K562 (cell line): ENCODE measurements at regions not wholly inside any gene's neighbourhood (a gene's known extent, or its start where the extent isn't known, plus 50 kb on each side); places are given as distances from the start of the nearest gene placed in this dataset.

Source experiments
- ATAC-seq: fragments of 200-7000 bp; cut with Tn5 transposase; 3 replicates; pipeline ENCODE4 v1.9.1; 2020; ENCODE audit warnings: moderate library complexity
- BruUV-seq: library from RNA; stranded (reverse); fragments of 400-500 nt; replicated peaks from 2 replicates; lab custom pipeline; 2021; lab: Mats Ljungman, UMichigan
- CTCF ChIA-PET: fragments of 300-600 bp; formaldehyde crosslinking; extraction: SDS; loops from one replicate; lab custom pipeline; 2021; ENCODE audit warnings: low intra/inter-chr PET ratio; lab: Yijun Ruan, JAX
- POLR2A ChIA-PET: fragments of 300-600, 350-650 bp; sonication (Branson Sonifier 250); formaldehyde crosslinking; extraction: SDS; loops from one replicate; lab custom pipeline; 2021; ENCODE audit warnings: antibody characterized with exemption, inconsistent platforms; lab: Yijun Ruan, JAX
- DNase-seq, 4 experiments: peaks; one replicate each; pipeline versions ENCODE4 v3.0.0 to v3.0.0-alpha.2; 2011 to 2018; ENCODE audit warnings: low spot score in 3 of 4, mixed read lengths in 3 of 4; ENCODE audit errors: extremely low read depth in 1 of 4
- FAIRE-seq: peaks from 2 replicates; lab custom pipeline; 2011; peaks lifted over from hg19 to GRCh38; lab: Jason Lieb, UNC
- H2AFZ ChIP-seq: 2 replicates; pipeline ENCODE4 v1.6.0; 2011; ENCODE audit warnings: low read depth, low read length, control low read depth, inconsistent platforms
- H3K27ac ChIP-seq: fragments of 200-600 bp; 3 replicates; pipeline ENCODE4 v1.8.0; 2011; ENCODE audit warnings: low read depth, mild to moderate bottlenecking, control low read depth, inconsistent platforms, low read length, moderate library complexity, mixed read lengths; ENCODE audit errors: extremely low read depth
- H3K27me3 ChIP-seq, 2 experiments: fragments of 300-600 bp in 1 of 2; 2 replicates in 1 of 2; 3 replicates in 1 of 2; pipeline versions ENCODE4 v1.6.0 to v1.8.0; 2011; ENCODE audit warnings: inconsistent platforms in 2 of 2, low read length in 2 of 2, mild to moderate bottlenecking in 1 of 2, mixed read lengths in 1 of 2, moderate library complexity in 1 of 2; ENCODE audit not compliant: control insufficient read depth in 2 of 2, insufficient read depth in 2 of 2
- H3K36me3 ChIP-seq: fragments of 300-600 bp; 3 replicates; pipeline ENCODE4 v1.8.0; 2011; ENCODE audit warnings: mild to moderate bottlenecking, low read length, inconsistent platforms; ENCODE audit not compliant: control insufficient read depth, insufficient read depth
- H3K4me1 ChIP-seq, 2 experiments: fragments of 200-600 bp in 1 of 2; replicated peaks in 1 of 2; 2 replicates in 1 of 2; 3 replicates in 1 of 2; pipeline versions ENCODE4 v1.5.1 to v1.8.0; 2011; ENCODE audit warnings: inconsistent platforms in 2 of 2, low read length in 2 of 2, mild to moderate bottlenecking in 1 of 2, mixed read lengths in 1 of 2, moderate library complexity in 1 of 2; ENCODE audit not compliant: control insufficient read depth in 2 of 2, insufficient read depth in 2 of 2
- H3K4me2 ChIP-seq: 2 replicates; pipeline ENCODE4 v1.6.1; 2011; ENCODE audit warnings: low read length, control low read depth, inconsistent platforms, mixed read lengths; ENCODE audit not compliant: insufficient read depth
- H3K4me3 ChIP-seq: fragments of 200-600 bp; sonication (generic), shearing (Covaris generic); 2 replicates; pipeline ENCODE4 v1.5.1; 2016; ENCODE audit warnings: control low read depth, inconsistent platforms
- H3K79me2 ChIP-seq: fragments of 200-600 bp; 3 replicates; pipeline ENCODE4 v1.8.0; 2011; ENCODE audit warnings: low read length, inconsistent platforms; ENCODE audit not compliant: control insufficient read depth, insufficient read depth
- H3K9ac ChIP-seq, 2 experiments: 2 replicates each; pipeline versions ENCODE4 v1.6.0 to v1.6.1; 2011; ENCODE audit warnings: low read depth in 2 of 2, low read length in 2 of 2, control low read depth in 1 of 2, inconsistent platforms in 1 of 2, mild to moderate bottlenecking in 1 of 2, mixed read lengths in 1 of 2; ENCODE audit not compliant: insufficient read depth in 1 of 2
- H3K9me1 ChIP-seq: one replicate; pipeline ENCODE4 v1.6.0; 2011; ENCODE audit warnings: inconsistent platforms, mild to moderate bottlenecking, low read length, moderate library complexity; ENCODE audit not compliant: control insufficient read depth, insufficient read depth
- H3K9me3 ChIP-seq: replicated peaks from 2 replicates; pipeline ENCODE4 v1.5.1; 2011; ENCODE audit warnings: low read depth, low read length, inconsistent platforms; ENCODE audit not compliant: control insufficient read depth, insufficient read depth
- H4K20me1 ChIP-seq: replicated peaks from 2 replicates; pipeline ENCODE4 v1.6.1; 2011; ENCODE audit warnings: low read length, inconsistent platforms, mixed read lengths; ENCODE audit not compliant: control insufficient read depth, insufficient read depth
- CEBPB ChIP-seq: fragments of 450-650 bp; IDR thresholded peaks from 2 replicates; pipeline ENCODE4 v1.6.1; 2016; ENCODE audit warnings: missing genetic modification characterization, missing compliant biosample characterization
- MCM3 ChIP-seq: fragments of 450-650 bp; IDR thresholded peaks from 2 replicates; pipeline ENCODE4 v1.6.1; 2016
- PTRF ChIP-seq: fragments of 450-650 bp; IDR thresholded peaks from 2 replicates; pipeline ENCODE4 v1.6.1; 2016; ENCODE audit warnings: mild to moderate bottlenecking, missing genetic modification characterization, missing compliant biosample characterization
- RB1 ChIP-seq: fragments of 450-650 bp; IDR thresholded peaks from 2 replicates; pipeline ENCODE4 v1.6.1; 2017; ENCODE audit warnings: low read depth, mild to moderate bottlenecking
- RBFOX2 ChIP-seq: fragments of 200-400 bp; formaldehyde crosslinking; IDR thresholded peaks from 2 replicates; pipeline ENCODE4 v1.6.1; 2017; ENCODE audit warnings: low read depth, mild to moderate bottlenecking, low read length, moderate library complexity
- RBM15 ChIP-seq: fragments of 200-400 bp; formaldehyde crosslinking; IDR thresholded peaks from 2 replicates; pipeline ENCODE4 v1.6.1; 2018; ENCODE audit warnings: mild to moderate bottlenecking, low read length, moderate library complexity; ENCODE audit not compliant: insufficient read depth
- SMARCE1 ChIP-seq: fragments of 450-650 bp; IDR thresholded peaks from 2 replicates; pipeline ENCODE4 v1.7.1; 2016; ENCODE audit warnings: mild to moderate bottlenecking
- XRCC3 ChIP-seq: fragments of 450-650 bp; IDR thresholded peaks from 2 replicates; pipeline ENCODE4 v1.6.1; 2017; ENCODE audit warnings: mild to moderate bottlenecking, moderate library complexity
- ZNF551 ChIP-seq: fragments of 250-450 bp; sonication (Bioruptor Pico); IDR thresholded peaks from 2 replicates; pipeline ENCODE4 v1.5.0; 2021; ENCODE audit warnings: mild to moderate bottlenecking, moderate library complexity
- ZNF717 ChIP-seq: fragments of 250-450 bp; sonication (Bioruptor Pico); IDR thresholded peaks from 2 replicates; pipeline ENCODE4 v1.5.0; 2021
- WGBS: fragments of 100-300 bp; shearing (Covaris generic); methylation state at CpG from one replicate; pipeline ENCODE4 v1.1.6; 2016; ENCODE audit warnings: low coverage, mixed read lengths; ENCODE audit not compliant: insufficient coverage; ENCODE audit errors: missing lambda C conversion rate; 5-methylcytosine and 5-hydroxymethylcytosine counted together
- in situ Hi-C: fragments of 300-500 bp; cut with MboI; formaldehyde crosslinking; loops from 4 replicates; pipeline ENCODE4 v1.15.0; 2018; ENCODE audit warnings: inconsistent platforms, mixed read lengths
- intact Hi-C: fragments of 100-400 bp; cut with micrococcal nuclease; formaldehyde crosslinking; loops from 2 replicates; pipeline ENCODE4 v1.14.2; 2022
- TF ChIP-seq, protein P1 (sequence below): fragments of 250-450 bp; sonication (Bioruptor Pico); IDR thresholded peaks from 2 replicates; pipeline ENCODE4 v1.4.0; 2020
- TF ChIP-seq, protein P2 (sequence below): fragments of 450-650 bp; conservative IDR thresholded peaks from 2 replicates; pipeline ENCODE4 v1.6.1; 2016; ENCODE audit warnings: missing genetic modification characterization, low read depth, mild to moderate bottlenecking, control low read depth, missing compliant biosample characterization
- TF ChIP-seq, protein P3 (sequence below), 2 experiments: fragments of 450-650 bp; conservative IDR thresholded peaks; 2 replicates each; pipeline ENCODE4 v1.6.1; 2017; ENCODE audit warnings: mild to moderate bottlenecking in 2 of 2, moderate library complexity in 2 of 2

DNA sequence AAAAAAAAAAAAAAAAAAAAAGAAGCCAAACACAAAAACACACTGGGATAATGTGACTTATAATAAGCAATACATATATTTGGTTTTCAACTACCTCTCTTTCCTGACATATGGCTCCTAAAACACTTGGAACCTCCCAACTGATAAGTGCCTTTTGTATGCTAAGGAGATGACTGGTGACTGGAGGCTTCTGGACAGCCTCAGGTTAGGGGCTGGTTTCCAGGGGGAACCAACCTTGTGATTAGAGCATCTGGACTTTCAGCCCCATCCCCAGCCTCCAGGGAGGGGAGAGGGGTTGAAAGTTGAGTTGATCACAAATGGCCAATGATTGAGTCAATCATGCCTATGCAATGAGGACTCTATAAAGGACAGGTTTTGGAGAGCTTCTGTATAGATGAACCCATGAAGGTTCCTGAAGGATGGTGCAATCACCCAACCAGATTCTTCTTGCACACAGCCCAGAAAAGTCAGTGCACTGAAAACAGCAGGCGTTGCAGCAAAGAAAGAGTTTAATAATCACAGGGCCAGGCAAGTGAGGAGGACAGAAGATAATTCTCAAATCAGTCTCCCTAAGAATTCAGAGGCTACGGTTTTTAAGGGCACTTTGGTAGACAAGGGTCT, 276.7 kb downstream of the AUH start:
- H2AFZ ChIP-seq: no peak overlapping the region
- no peak overlapping the region for H3K4me3 ChIP-seq
- no TSS peak for BruUV-seq
- no peaks in the 10 kb centered on the region; a peak in 1 of 5 replicates for H3K4me1 ChIP-seq
- H3K79me2 ChIP-seq: no peaks in the 10 kb centered on the region
- no peak overlapping the region for H3K27ac ChIP-seq
- no peak for DNase-seq
- in situ Hi-C loops: no loop called here
- H3K4me2 ChIP-seq: no peak overlapping the region
- ATAC-seq: no peak
- intact Hi-C loops: no loop called here
- H3K9me3 ChIP-seq: no peaks in the 10 kb centered on the region
- ChIA-PET CTCF (no interaction called here), POLR2A (no interaction called here)
- H3K9me1 ChIP-seq: no peaks in the 10 kb centered on the region
- no peak for FAIRE-seq
- TF ChIP-seq, protein P1, sequence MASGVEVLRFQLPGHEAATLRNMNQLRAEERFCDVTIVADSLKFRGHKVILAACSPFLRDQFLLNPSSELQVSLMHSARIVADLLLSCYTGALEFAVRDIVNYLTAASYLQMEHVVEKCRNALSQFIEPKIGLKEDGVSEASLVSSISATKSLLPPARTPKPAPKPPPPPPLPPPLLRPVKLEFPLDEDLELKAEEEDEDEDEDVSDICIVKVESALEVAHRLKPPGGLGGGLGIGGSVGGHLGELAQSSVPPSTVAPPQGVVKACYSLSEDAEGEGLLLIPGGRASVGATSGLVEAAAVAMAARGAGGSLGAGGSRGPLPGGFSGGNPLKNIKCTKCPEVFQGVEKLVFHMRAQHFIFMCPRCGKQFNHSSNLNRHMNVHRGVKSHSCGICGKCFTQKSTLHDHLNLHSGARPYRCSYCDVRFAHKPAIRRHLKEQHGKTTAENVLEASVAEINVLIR (CRISPR knock-in tag): no peak
- no peak for TF ChIP-seq MCM3
- no peak for TF ChIP-seq SMARCE1
- TF ChIP-seq ZNF551 (CRISPR knock-in tag): no peak
- TF ChIP-seq, protein P2, sequence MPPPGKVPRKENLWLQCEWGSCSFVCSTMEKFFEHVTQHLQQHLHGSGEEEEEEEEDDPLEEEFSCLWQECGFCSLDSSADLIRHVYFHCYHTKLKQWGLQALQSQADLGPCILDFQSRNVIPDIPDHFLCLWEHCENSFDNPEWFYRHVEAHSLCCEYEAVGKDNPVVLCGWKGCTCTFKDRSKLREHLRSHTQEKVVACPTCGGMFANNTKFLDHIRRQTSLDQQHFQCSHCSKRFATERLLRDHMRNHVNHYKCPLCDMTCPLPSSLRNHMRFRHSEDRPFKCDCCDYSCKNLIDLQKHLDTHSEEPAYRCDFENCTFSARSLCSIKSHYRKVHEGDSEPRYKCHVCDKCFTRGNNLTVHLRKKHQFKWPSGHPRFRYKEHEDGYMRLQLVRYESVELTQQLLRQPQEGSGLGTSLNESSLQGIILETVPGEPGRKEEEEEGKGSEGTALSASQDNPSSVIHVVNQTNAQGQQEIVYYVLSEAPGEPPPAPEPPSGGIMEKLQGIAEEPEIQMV (tag): no peak
- TF ChIP-seq ZNF717 (CRISPR knock-in tag): no peak
- TF ChIP-seq, protein P3, sequence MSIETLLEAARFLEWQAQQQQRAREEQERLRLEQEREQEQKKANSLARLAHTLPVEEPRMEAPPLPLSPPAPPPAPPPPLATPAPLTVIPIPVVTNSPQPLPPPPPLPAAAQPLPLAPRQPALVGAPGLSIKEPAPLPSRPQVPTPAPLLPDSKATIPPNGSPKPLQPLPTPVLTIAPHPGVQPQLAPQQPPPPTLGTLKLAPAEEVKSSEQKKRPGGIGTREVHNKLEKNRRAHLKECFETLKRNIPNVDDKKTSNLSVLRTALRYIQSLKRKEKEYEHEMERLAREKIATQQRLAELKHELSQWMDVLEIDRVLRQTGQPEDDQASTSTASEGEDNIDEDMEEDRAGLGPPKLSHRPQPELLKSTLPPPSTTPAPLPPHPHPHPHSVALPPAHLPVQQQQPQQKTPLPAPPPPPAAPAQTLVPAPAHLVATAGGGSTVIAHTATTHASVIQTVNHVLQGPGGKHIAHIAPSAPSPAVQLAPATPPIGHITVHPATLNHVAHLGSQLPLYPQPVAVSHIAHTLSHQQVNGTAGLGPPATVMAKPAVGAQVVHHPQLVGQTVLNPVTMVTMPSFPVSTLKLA (conservative IDR thresholded peaks at IDR 0.05): no peak
- TF ChIP-seq RB1: no peak
- no peak for TF ChIP-seq XRCC3
- TF ChIP-seq RBFOX2: no peak
- no peak for TF ChIP-seq PTRF (tag)
- TF ChIP-seq RBM15: no peak
- no peak for TF ChIP-seq CEBPB (tag)
- H4K20me1 ChIP-seq: no peaks in the 10 kb centered on the region
- no peaks in the 10 kb centered on the region for H3K36me3 ChIP-seq
- H3K9ac ChIP-seq: no peak overlapping the region
- WGBS: 0% methylated on average over 2 of the region's 2 CpGs
- peaks cover 3 to 11% of the 10 kb centered on the region in 2 experiments; a peak in 3 of 5 replicates for H3K27me3 ChIP-seq
